Right lobe of liver (tissue), 6 donors: ENCODE measurements at regions not wholly inside any gene's neighbourhood (a gene's known extent, or its start where the extent isn't known, plus 50 kb on each side); places are given as distances from the start of the nearest gene placed in this dataset.
A peak's percentile ranks its signal among the peaks of the same experiment; 100 is the strongest.

Experiments
- ATAC-seq, 4 donors: fragments of 200-7000 bp; cut with Tn5 transposase; one replicate each; pipeline ENCODE4 v1.9.1; 2020; ENCODE audit warnings: mild to moderate bottlenecking in 4 of 4, moderate library complexity in 4 of 4
- DNase-seq, 3 donors: peaks; one replicate each; pipeline ENCODE4 v3.0.0-alpha.2; 2020
- H3K27ac ChIP-seq, 3 donors: fragments of 200-600 bp; one replicate each; pipeline ENCODE4 v1.8.0; 2022
- H3K27me3 ChIP-seq, 2 donors: fragments of 200-600 bp; one replicate each; pipeline ENCODE4 v1.8.0; 2022
- H3K36me3 ChIP-seq, 4 donors: fragments of 200-600 bp; sonication (generic) in 1 of 4; one replicate each; pipeline versions ENCODE4 v1.5.1 to v1.8.0; 2017 to 2022; ENCODE audit warnings: control low read depth in 1 of 4
- H3K4me1 ChIP-seq, 4 donors: fragments of 200-600 bp; sonication (generic) in 1 of 4; one replicate each; pipeline versions ENCODE4 v1.5.1 to v1.8.0; 2017 to 2022; ENCODE audit warnings: control low read depth in 1 of 4
- H3K4me3 ChIP-seq, 3 donors: fragments of 200-600 bp; one replicate each; pipeline ENCODE4 v1.8.0; 2022
- H3K9me3 ChIP-seq, 4 donors: fragments of 200-600 bp; sonication (generic) in 1 of 4; one replicate each; pipeline versions ENCODE4 v1.5.1 to v1.8.0; 2017 to 2022; ENCODE audit warnings: control low read depth in 1 of 4
- POLR2A ChIP-seq: fragments of 450-650 bp; IDR thresholded peaks from one replicate; pipeline ENCODE4 v1.6.1; 2017; ENCODE audit warnings: antibody characterized with exemption, mild to moderate bottlenecking
- WGBS: methylation state at CpG from one replicate; pipeline ENCODE4 v1.1.6; 2018; ENCODE audit warnings: low coverage, low lambda C conversion rate; ENCODE audit not compliant: insufficient coverage; ENCODE audit errors: missing lambda C conversion rate; 5-methylcytosine and 5-hydroxymethylcytosine counted together
- intact Hi-C, 2 donors: fragments of 100-400 bp; cut with DNase I; formaldehyde crosslinking; loops; one replicate each; pipeline versions ENCODE4 v1.11.2 to v1.14.1; 2022
- TF ChIP-seq, protein P1 (sequence below), 4 donors: fragments of 200-600 bp in 3 of 4; fragments of 450-650 bp in 1 of 4; IDR thresholded peaks; one replicate each; pipeline versions ENCODE4 v1.5.1 to v1.8.0; 2016 to 2022; ENCODE audit warnings: antibody characterized with exemption in 4 of 4, mild to moderate bottlenecking in 2 of 4
- donor health status: DM: no; HTN: yes; CAD: no.
- donor health status: DM: no; HTN: no; CAD: no.
- donor health status: DM: no; HTN: no; CAD: no.
- donor health status: DM: no; HTN: yes; CAD: no.
- donor health status: DM: no; HTN: yes; CAD: no.

DNA sequence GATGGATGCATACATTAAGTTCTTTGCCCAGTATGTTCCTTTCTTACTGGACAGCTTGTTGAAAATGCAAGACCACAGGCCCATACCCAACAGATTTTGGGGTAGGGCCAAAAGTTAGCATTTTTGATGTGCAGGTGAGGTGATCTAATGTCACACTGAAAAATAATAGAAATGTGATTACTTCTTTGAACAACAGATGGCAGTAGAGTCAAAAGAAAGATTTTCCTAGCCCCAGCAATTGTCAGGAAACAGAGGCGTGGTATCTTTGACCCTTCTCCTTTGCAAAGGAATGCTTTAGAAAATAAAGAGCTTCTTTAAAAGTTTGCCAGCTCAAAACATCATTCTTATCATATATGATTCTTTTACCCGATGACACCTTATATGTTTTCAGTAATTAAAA is 343.6 kb upstream of the SYT4 start:
- no peak overlapping the region for H3K4me3 ChIP-seq
- H3K4me1 ChIP-seq, result no peaks in the 10 kb centered on the region
- no peaks in the 10 kb centered on the region for H3K36me3 ChIP-seq
- peak; percentile 76 to 80 (median 79) for ATAC-seq
- no peak overlapping the region for H3K27ac ChIP-seq
- TF ChIP-seq, protein P1, sequence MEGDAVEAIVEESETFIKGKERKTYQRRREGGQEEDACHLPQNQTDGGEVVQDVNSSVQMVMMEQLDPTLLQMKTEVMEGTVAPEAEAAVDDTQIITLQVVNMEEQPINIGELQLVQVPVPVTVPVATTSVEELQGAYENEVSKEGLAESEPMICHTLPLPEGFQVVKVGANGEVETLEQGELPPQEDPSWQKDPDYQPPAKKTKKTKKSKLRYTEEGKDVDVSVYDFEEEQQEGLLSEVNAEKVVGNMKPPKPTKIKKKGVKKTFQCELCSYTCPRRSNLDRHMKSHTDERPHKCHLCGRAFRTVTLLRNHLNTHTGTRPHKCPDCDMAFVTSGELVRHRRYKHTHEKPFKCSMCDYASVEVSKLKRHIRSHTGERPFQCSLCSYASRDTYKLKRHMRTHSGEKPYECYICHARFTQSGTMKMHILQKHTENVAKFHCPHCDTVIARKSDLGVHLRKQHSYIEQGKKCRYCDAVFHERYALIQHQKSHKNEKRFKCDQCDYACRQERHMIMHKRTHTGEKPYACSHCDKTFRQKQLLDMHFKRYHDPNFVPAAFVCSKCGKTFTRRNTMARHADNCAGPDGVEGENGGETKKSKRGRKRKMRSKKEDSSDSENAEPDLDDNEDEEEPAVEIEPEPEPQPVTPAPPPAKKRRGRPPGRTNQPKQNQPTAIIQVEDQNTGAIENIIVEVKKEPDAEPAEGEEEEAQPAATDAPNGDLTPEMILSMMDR (IDR thresholded peaks at IDR 0.05), result peak; percentile 50 to 61 (median 56)
- no peak for TF ChIP-seq POLR2A
- H3K9me3 ChIP-seq, result no peaks in the 10 kb centered on the region
- DNase-seq, result no peak
- no peaks in the 10 kb centered on the region for H3K27me3 ChIP-seq
- intact Hi-C loops, result no loop called here
- WGBS, result 8% methylated on average over 2 of the region's 2 CpGs

DNA sequence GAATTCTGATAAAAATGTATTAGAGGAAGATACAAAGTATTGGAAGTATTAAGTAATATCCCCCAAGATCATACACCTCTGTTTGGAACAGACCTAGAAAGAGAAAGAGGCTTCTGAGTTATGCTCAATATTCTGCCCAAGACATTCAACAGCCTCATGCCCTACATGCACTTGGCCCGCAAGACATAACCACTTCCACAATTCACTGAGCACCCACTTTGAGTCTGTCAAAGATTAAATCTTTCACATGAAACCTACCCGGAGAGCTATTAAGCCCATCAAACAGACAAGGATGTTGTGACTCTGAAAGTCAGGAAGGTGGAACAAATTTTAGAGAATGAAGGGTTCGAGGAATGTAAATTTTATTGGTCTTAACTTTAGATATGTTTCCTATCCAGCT is 344.7 kb upstream of the SYT4 start:
- TF ChIP-seq, protein P1 (IDR thresholded peaks at IDR 0.05), result no peak
- TF ChIP-seq POLR2A, result no peak
- Histone ChIP-seq H3K9me3 (no peaks in the 10 kb centered on the region), H3K27ac (no peak overlapping the region), H3K4me3 (no peak overlapping the region), H3K36me3 (no peaks in the 10 kb centered on the region), H3K27me3 (no peaks in the 10 kb centered on the region), H3K4me1 (no peaks in the 10 kb centered on the region)
- no peak for DNase-seq
- intact Hi-C loops, result no loop called here
- 37% methylated on average over 3 of the region's 3 CpGs for whole genome bisulfite sequencing
- no peak for ATAC-seq

GRCh38 chr18:43625582-43625981 is 348.3 kb upstream of the SYT4 start:
- no peak for ATAC-seq
- no peaks in the 10 kb centered on the region for H3K36me3 ChIP-seq
- no peak overlapping the region for H3K27ac ChIP-seq
- no peak overlapping the region for H3K4me3 ChIP-seq
- TF ChIP-seq, protein P1 (IDR thresholded peaks at IDR 0.05), result no peak
- TF ChIP-seq POLR2A, result no peak
- intact Hi-C loops, result no loop called here
- no peak for DNase-seq
- H3K27me3 ChIP-seq, result no peaks in the 10 kb centered on the region
- H3K9me3 ChIP-seq, result no peaks in the 10 kb centered on the region
- no peaks in the 10 kb centered on the region for H3K4me1 ChIP-seq
- WGBS, result 14% methylated on average over 1 of the region's 1 CpG

DNA sequence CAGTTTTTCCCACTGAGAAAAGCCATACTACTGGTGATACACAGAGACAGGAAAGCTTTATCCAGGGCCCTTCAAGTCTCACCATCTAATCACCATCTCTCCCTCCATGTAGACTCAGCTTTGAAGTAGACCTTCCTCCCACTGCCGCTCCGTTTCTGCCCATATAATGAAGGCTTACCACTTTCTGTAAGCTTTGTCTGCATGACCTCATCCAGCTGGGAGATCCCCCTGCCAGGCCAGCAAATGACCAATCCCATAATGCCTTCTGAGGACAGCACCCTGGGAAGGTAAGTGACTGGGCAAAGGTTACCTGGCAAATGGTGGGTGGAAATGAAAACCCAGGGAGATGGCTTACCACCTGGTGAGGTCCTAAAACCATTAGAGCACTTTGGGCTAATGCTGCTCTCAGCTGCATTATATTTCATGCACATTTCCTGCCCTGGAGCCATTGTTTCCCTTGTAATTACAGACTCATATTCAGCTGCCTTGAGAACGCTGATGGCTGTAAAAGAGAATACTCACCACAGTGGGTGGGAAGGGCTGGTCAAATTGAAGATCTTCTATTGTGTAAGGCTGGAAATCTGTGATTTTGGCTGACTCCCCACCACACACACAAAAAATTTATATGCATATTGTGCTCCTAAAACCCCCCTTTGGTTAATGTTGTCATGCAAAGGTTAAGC is 350.7 kb upstream of the SYT4 start:
- intact Hi-C loops, result no loop called here
- H3K27ac ChIP-seq, result no peak overlapping the region
- DNase-seq, result no peak
- TF ChIP-seq, protein P1 (IDR thresholded peaks at IDR 0.05), result no peak
- TF ChIP-seq POLR2A, result no peak
- no peaks in the 10 kb centered on the region for H3K27me3 ChIP-seq
- ATAC-seq, result no peak
- 65% methylated on average over 3 of the region's 3 CpGs for WGBS
- H3K36me3 ChIP-seq, result no peaks in the 10 kb centered on the region
- H3K4me1 ChIP-seq, result no peaks in the 10 kb centered on the region
- H3K4me3 ChIP-seq, result no peak overlapping the region
- H3K9me3 ChIP-seq, result no peaks in the 10 kb centered on the region

DNA sequence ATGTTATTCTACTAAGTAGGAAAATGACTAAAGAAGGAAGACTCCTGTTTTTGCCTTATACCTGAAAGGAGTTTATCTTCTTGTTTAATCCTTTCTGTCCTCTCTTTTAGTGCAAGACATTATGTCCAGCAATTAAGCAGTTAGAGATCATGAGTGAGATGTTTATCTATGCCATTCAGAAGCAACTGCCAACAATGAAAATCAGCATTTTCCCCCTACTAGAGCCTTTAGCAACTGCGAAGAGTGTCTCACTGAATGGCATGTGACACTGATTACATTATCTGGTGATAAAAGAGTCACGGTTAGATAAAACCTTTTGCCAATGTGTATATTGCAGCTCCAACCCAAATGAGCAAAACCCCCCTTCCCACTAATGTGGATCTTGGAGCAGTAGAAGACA is 357.7 kb upstream of the SYT4 start:
- H3K4me1 ChIP-seq, result no peaks in the 10 kb centered on the region
- H3K9me3 ChIP-seq, result no peaks in the 10 kb centered on the region
- TF ChIP-seq, protein P1 (IDR thresholded peaks at IDR 0.05), result no peak
- no peak for TF ChIP-seq POLR2A
- DNase-seq (no peak), ATAC-seq (no peak)
- WGBS, result 24% methylated on average over 2 of the region's 2 CpGs
- no peaks in the 10 kb centered on the region for H3K27me3 ChIP-seq
- H3K27ac ChIP-seq, result no peak overlapping the region
- no peaks in the 10 kb centered on the region for H3K36me3 ChIP-seq
- H3K4me3 ChIP-seq, result no peak overlapping the region
- intact Hi-C loops, result no loop called here
